H1 (cell line): ENCODE measurements at regions not wholly inside any gene's neighbourhood (a gene's known extent, or its start where the extent isn't known, plus 50 kb on each side); places are given as distances from the start of the nearest gene placed in this dataset.

Experiments used
- CTCF ChIA-PET: fragments of 300-600 bp; sonication (Branson Sonifier 250); formaldehyde crosslinking; loops from one replicate; lab custom pipeline; 2021; ENCODE audit not compliant: partially characterized antibody; lab: Charles Lee
- POLR2A ChIA-PET: fragments of 300-600 bp; sonication (Branson Sonifier 250); formaldehyde crosslinking; loops from one replicate; lab custom pipeline; 2021; ENCODE audit warnings: inconsistent platforms; ENCODE audit not compliant: partially characterized antibody; lab: Charles Lee
- DNase-seq, 2 experiments: peaks; one replicate each; pipeline versions ENCODE4 v3.0.0 to v3.0.0-alpha.2; 2010 to 2022; ENCODE audit warnings: low spot score in 2 of 2, low read depth in 1 of 2, mixed read lengths in 1 of 2
- FAIRE-seq: peaks from 2 replicates; lab custom pipeline; 2011; peaks lifted over from hg19 to GRCh38; lab: Jason Lieb, UNC
- H2AFZ ChIP-seq: 2 replicates; pipeline ENCODE4 v1.8.1; 2012; ENCODE audit warnings: low read length, inconsistent platforms
- H2AK5ac ChIP-seq: 2 replicates; pipeline ENCODE4 v1.6.1; 2013; ENCODE audit warnings: low read depth, low read length
- H2BK120ac ChIP-seq: replicated peaks from 2 replicates; pipeline ENCODE3; 2013; ENCODE audit warnings: low read depth, low read length, inconsistent platforms
- H2BK12ac ChIP-seq: 2 replicates; pipeline ENCODE4 v1.6.1; 2013; ENCODE audit warnings: low read depth, low read length
- H2BK15ac ChIP-seq: 2 replicates; pipeline ENCODE4 v1.6.1; 2013; ENCODE audit warnings: low read length
- H2BK20ac ChIP-seq: 2 replicates; pipeline ENCODE4 v1.6.1; 2013; ENCODE audit warnings: low read length
- H2BK5ac ChIP-seq: 2 replicates; pipeline ENCODE4 v1.6.1; 2013; ENCODE audit warnings: low read depth, low read length
- H3K14ac ChIP-seq: 2 replicates; pipeline ENCODE4 v1.6.1; 2013; ENCODE audit warnings: inconsistent platforms; ENCODE audit not compliant: insufficient read length
- H3K18ac ChIP-seq: 2 replicates; pipeline ENCODE4 v1.6.1; 2013; ENCODE audit warnings: low read length; ENCODE audit errors: extremely low read depth
- H3K23ac ChIP-seq: 2 replicates; pipeline ENCODE4 v1.6.1; 2013; ENCODE audit warnings: inconsistent platforms; ENCODE audit not compliant: insufficient read length
- H3K23me2 ChIP-seq: 2 replicates; pipeline ENCODE4 v1.6.1; 2013; ENCODE audit warnings: low read depth, low read length
- H3K27ac ChIP-seq: 2 replicates; pipeline ENCODE4 v1.6.1; 2011; ENCODE audit warnings: low read depth, low read length, inconsistent platforms
- H3K27me3 ChIP-seq, 4 experiments: replicated peaks in 1 of 4; 1 replicate in 1 of 4; 2 replicates in 3 of 4; pipeline versions ENCODE4 v1.6.1 to v1.8.1; 2011 to 2013; ENCODE audit warnings: low read length in 3 of 4, mild to moderate bottlenecking in 3 of 4, inconsistent platforms in 2 of 4, mixed read lengths in 2 of 4, moderate library complexity in 1 of 4; ENCODE audit not compliant: control insufficient read depth in 3 of 4, insufficient read depth in 3 of 4; ENCODE audit errors: extremely low read depth in 1 of 4
- H3K36me3 ChIP-seq, 4 experiments: 2 replicates each; pipeline versions ENCODE4 v1.6.1 to v1.8.1; 2011 to 2013; ENCODE audit warnings: mild to moderate bottlenecking in 4 of 4, low read length in 3 of 4, moderate library complexity in 2 of 4, control low read depth in 1 of 4, inconsistent platforms in 1 of 4; ENCODE audit not compliant: insufficient read depth in 4 of 4, control insufficient read depth in 2 of 4
- H3K4ac ChIP-seq: replicated peaks from 2 replicates; pipeline ENCODE3; 2013; ENCODE audit warnings: low read length, low read depth, mixed read lengths, inconsistent platforms; ENCODE audit not compliant: insufficient read length
- H3K4me1 ChIP-seq, 4 experiments: replicated peaks in 1 of 4; 1 replicate in 1 of 4; 2 replicates in 3 of 4; pipeline versions ENCODE4 v1.6.1 to v1.8.1; 2011 to 2013; ENCODE audit warnings: low read length in 3 of 4, inconsistent platforms in 2 of 4, mixed read lengths in 1 of 4; ENCODE audit not compliant: insufficient read depth in 4 of 4, control insufficient read depth in 3 of 4
- H3K4me2 ChIP-seq, 2 experiments: 2 replicates each; pipeline versions ENCODE4 v1.6.1 to v1.8.1; 2011 to 2013; ENCODE audit warnings: low read depth in 2 of 2, low read length in 2 of 2, control low read depth in 1 of 2, inconsistent platforms in 1 of 2, mild to moderate bottlenecking in 1 of 2; ENCODE audit not compliant: insufficient read depth in 1 of 2
- H3K4me3 ChIP-seq, 4 experiments: fragments of 200-600, 300-600 bp in 1 of 4; sonication (generic), shearing (Covaris generic), sonication (Bioruptor Twin) in 1 of 4; 2 replicates each; pipeline versions ENCODE4 v1.5.1 to v1.8.1; 2011 to 2016; ENCODE audit warnings: low read length in 4 of 4, low read depth in 3 of 4, control low read depth in 2 of 4, inconsistent platforms in 2 of 4, mild to moderate bottlenecking in 2 of 4, mixed read lengths in 1 of 4, moderate library complexity in 1 of 4; ENCODE audit not compliant: insufficient read depth in 2 of 4; ENCODE audit errors: extremely low read depth in 1 of 4
- H3K56ac ChIP-seq: replicated peaks from 2 replicates; pipeline ENCODE3; 2013; ENCODE audit warnings: low read depth, mild to moderate bottlenecking, mixed read lengths, low read length, inconsistent platforms; ENCODE audit not compliant: insufficient read length
- H3K79me1 ChIP-seq: 2 replicates; pipeline ENCODE4 v1.6.1; 2013; ENCODE audit warnings: low read depth, low read length, control low read depth
- H3K79me2 ChIP-seq, 2 experiments: 2 replicates each; pipeline versions ENCODE4 v1.6.1 to v1.8.1; 2012 to 2013; ENCODE audit warnings: low read length in 2 of 2, mild to moderate bottlenecking in 2 of 2, inconsistent platforms in 1 of 2; ENCODE audit not compliant: insufficient read depth in 2 of 2, control insufficient read depth in 1 of 2
- H3K9ac ChIP-seq, 4 experiments: replicated peaks in 1 of 4; 1 replicate in 1 of 4; 2 replicates in 3 of 4; pipeline versions ENCODE4 v1.6.1 to v1.8.1; 2011 to 2013; ENCODE audit warnings: low read depth in 3 of 4, low read length in 3 of 4, control low read depth in 2 of 4, mild to moderate bottlenecking in 2 of 4, moderate library complexity in 2 of 4, inconsistent platforms in 1 of 4; ENCODE audit errors: extremely low read depth in 1 of 4
- H3K9me3 ChIP-seq, 2 experiments: 2 replicates each; pipeline versions ENCODE4 v1.6.1 to v1.8.1; 2012 to 2013; ENCODE audit warnings: mild to moderate bottlenecking in 2 of 2, moderate library complexity in 2 of 2, control low read depth in 1 of 2, inconsistent platforms in 1 of 2, low read depth in 1 of 2, low read length in 1 of 2, mixed read lengths in 1 of 2; ENCODE audit not compliant: insufficient read depth in 2 of 2
- H4K20me1 ChIP-seq, 2 experiments: replicated peaks in 1 of 2; 2 replicates each; pipeline versions ENCODE3 to v1.8.1; 2011 to 2013; ENCODE audit warnings: inconsistent platforms in 2 of 2, low read length in 2 of 2, mild to moderate bottlenecking in 1 of 2; ENCODE audit not compliant: insufficient read depth in 2 of 2, control insufficient read depth in 1 of 2
- H4K5ac ChIP-seq: 2 replicates; pipeline ENCODE4 v1.6.1; 2013; ENCODE audit warnings: low read length, low read depth, mixed read lengths, inconsistent platforms; ENCODE audit not compliant: insufficient read length
- H4K8ac ChIP-seq: 2 replicates; pipeline ENCODE4 v1.8.0; 2013; ENCODE audit warnings: mild to moderate bottlenecking, moderate library complexity, low read length, inconsistent platforms; ENCODE audit not compliant: insufficient read depth; ENCODE audit errors: extremely low read depth
- H4K91ac ChIP-seq: replicated peaks from 2 replicates; pipeline ENCODE3; 2013; ENCODE audit warnings: low read length, mixed read lengths, inconsistent platforms; ENCODE audit not compliant: insufficient read length
- CEBPB ChIP-seq: IDR thresholded peaks from 2 replicates; pipeline ENCODE4 v1.6.1; 2012; ENCODE audit warnings: low read depth, low read length
- EGR1 ChIP-seq: IDR thresholded peaks from 2 replicates; pipeline ENCODE4 v1.6.1; 2011; ENCODE audit warnings: low read depth, low read length, borderline replicate concordance
- FOSL1 ChIP-seq: IDR thresholded peaks from 2 replicates; pipeline ENCODE4 v1.6.1; 2011; ENCODE audit warnings: mild to moderate bottlenecking, low read depth, low read length, moderate library complexity; ENCODE audit not compliant: insufficient read depth
- GTF2F1 ChIP-seq: IDR thresholded peaks from 2 replicates; pipeline ENCODE4 v1.6.1; 2012; ENCODE audit warnings: low read depth, low read length, improper control_type of control experiment, borderline replicate concordance
- HDAC2 ChIP-seq, 2 experiments: fragments of 300-600 bp in 1 of 2; sonication (generic) in 1 of 2; IDR thresholded peaks; 2 replicates each; pipeline ENCODE4 v1.6.1; 2011 to 2012; ENCODE audit warnings: low read depth in 2 of 2, low read length in 2 of 2, mild to moderate bottlenecking in 2 of 2, moderate library complexity in 2 of 2, borderline replicate concordance in 1 of 2, inconsistent platforms in 1 of 2
- JUN ChIP-seq: IDR thresholded peaks from 2 replicates; pipeline ENCODE4 v1.6.1; 2011; ENCODE audit warnings: low read depth, mild to moderate bottlenecking, improper control_type of control experiment, low read length
- PHF8 ChIP-seq: fragments of 200-600 bp; sonication (generic); conservative IDR thresholded peaks from 2 replicates; pipeline ENCODE4 v1.7.1; 2012; ENCODE audit warnings: low read depth, mild to moderate bottlenecking, inconsistent platforms, low read length, moderate library complexity
- POLR2A ChIP-seq, 2 experiments: IDR thresholded peaks; 1 replicate in 1 of 2; 2 replicates in 1 of 2; pipeline ENCODE4 v1.6.1; 2011; ENCODE audit warnings: low read depth in 2 of 2, low read length in 2 of 2, mild to moderate bottlenecking in 2 of 2; ENCODE audit errors: control extremely low read depth in 1 of 2
- POU5F1 ChIP-seq: IDR thresholded peaks from 2 replicates; pipeline ENCODE4 v1.6.1; 2011; ENCODE audit warnings: low read depth, mild to moderate bottlenecking, low read length, moderate library complexity
- SIN3A ChIP-seq, 2 experiments: IDR thresholded peaks in 1 of 2; conservative IDR thresholded peaks in 1 of 2; 2 replicates each; pipeline ENCODE4 v1.6.1; 2011 to 2012; ENCODE audit warnings: low read length in 2 of 2, improper control_type of control experiment in 1 of 2, low read depth in 1 of 2, mild to moderate bottlenecking in 1 of 2
- SIX5 ChIP-seq: IDR thresholded peaks from 2 replicates; pipeline ENCODE4 v1.6.1; 2011; ENCODE audit warnings: mild to moderate bottlenecking, low read depth, low read length
- SP2 ChIP-seq: IDR thresholded peaks from 2 replicates; pipeline ENCODE4 v1.6.1; 2012; ENCODE audit warnings: mild to moderate bottlenecking, low read length, inconsistent platforms
- SRF ChIP-seq: IDR thresholded peaks from 2 replicates; pipeline ENCODE4 v1.6.1; 2011; ENCODE audit warnings: mild to moderate bottlenecking, low read depth, low read length, moderate library complexity
- ZNF274 ChIP-seq: IDR thresholded peaks from 2 replicates; pipeline ENCODE4 v1.7.0; 2012; ENCODE audit warnings: low read length, borderline replicate concordance; ENCODE audit errors: extremely low read depth
- WGBS, 2 experiments: shearing (Covaris generic) in 1 of 2; methylation state at CpG; one replicate each; pipeline versions ENCODE4 v1.1.6 to v1.1.7; 2013 to 2015; ENCODE audit warnings: low lambda C conversion rate in 2 of 2, mixed read lengths in 2 of 2, inconsistent platforms in 1 of 2, low coverage in 1 of 2, missing lambda C conversion rate in 1 of 2; ENCODE audit not compliant: insufficient replicate concordance in 2 of 2, insufficient coverage in 1 of 2, insufficient read length in 1 of 2; ENCODE audit errors: extremely low coverage in 1 of 2, missing lambda C conversion rate in 1 of 2; 5-methylcytosine and 5-hydroxymethylcytosine counted together

- Histone ChIP-seq H4K91ac (no peak overlapping the region), H3K9ac (no peak overlapping the region), H3K14ac (no peak overlapping the region), H3K79me2 (no peaks in the 10 kb centered on the region), H3K36me3 (no peaks in the 10 kb centered on the region), H3K4me2 (no peak overlapping the region), H4K8ac (no peak overlapping the region), H2BK120ac (no peak overlapping the region), H4K20me1 (no peaks in the 10 kb centered on the region), H3K56ac (no peak overlapping the region), H2BK5ac (no peak overlapping the region), H2AFZ (no peak overlapping the region), H3K27me3 (no peaks in the 10 kb centered on the region), H2BK15ac (no peak overlapping the region), H3K23me2 (no peaks in the 10 kb centered on the region), H3K79me1 (no peaks in the 10 kb centered on the region), H2AK5ac (no peak overlapping the region), H4K5ac (no peak overlapping the region), H2BK20ac (no peak overlapping the region), H3K4me1 (peaks cover 0 to 7% (median 0%) of the 10 kb centered on the region in 4 experiments; a peak in 3 of 7 replicates), H3K27ac (no peak overlapping the region), H3K9me3 (0 out of 4 replicates have a peak, but pooled peaks cover 0 to 3% of the 10 kb centered on the region in 2 experiments), H3K4me3 (no peak overlapping the region), H3K23ac (no peak overlapping the region), H3K4ac (no peak overlapping the region), H2BK12ac (no peak overlapping the region), H3K18ac (no peak overlapping the region)
- ChIA-PET CTCF (interaction anchor here (1.0 to 3.0 kb wide), 5 partner anchors 13 to 846 kb away, joined by 3 to 10 read pairs (median 6); no protein-coding TSS in a partner anchor), POLR2A (no interaction called here)
- 96% methylated on average over 3 of the region's 3 CpGs; no CpG with 5 or more reads in 1 of the 2 experiments for WGBS, 2 experiments
- no peak for DNase-seq
- no peak for FAIRE-seq
- TF ChIP-seq EGR1 (no peak), ZNF274 (no peak), SRF (no peak), SIX5 (no peak), GTF2F1 (no peak), POLR2A (IDR thresholded peaks at IDR 0.05; ENCODE audit: control extremely low read depth in 1 of 2, low read depth in 2 of 2, low read length in 2 of 2) (no peak), HDAC2 (IDR thresholded peaks at IDR 0.05; ENCODE audit: borderline replicate concordance in 1 of 2, low read depth in 2 of 2, low read length in 2 of 2) (no peak), SP2 (no peak), POU5F1 (no peak), PHF8 (no peak), CEBPB (no peak), SIN3A (conservative IDR thresholded peaks at IDR 0.05 in 1 of 2, IDR thresholded peaks at IDR 0.05 in 1 of 2; ENCODE audit: low read depth in 1 of 2, low read length in 2 of 2) (no peak), JUN (no peak), FOSL1 (no peak)
Observed at GRCh38 chr14:52129721-52130120, 60.9 kb upstream of the NID2 start.
